Osteoblast (primary cell): ENCODE measurements at regions not wholly inside any gene's neighbourhood (a gene's known extent, or its start where the extent isn't known, plus 50 kb on each side); places are given as distances from the start of the nearest gene placed in this dataset.

Experiments
- DNase-seq: peaks from one replicate; pipeline ENCODE4 v3.0.0; 2011; ENCODE audit warnings: low spot score, mixed read lengths; ENCODE audit not compliant: insufficient read length; ENCODE audit errors: missing footprints
- H2AFZ ChIP-seq: 2 replicates; pipeline ENCODE4 v1.6.0; 2011; ENCODE audit warnings: mild to moderate bottlenecking, low read length
- H3K27ac ChIP-seq: 2 replicates; pipeline ENCODE4 v1.5.1; 2011; ENCODE audit warnings: mild to moderate bottlenecking, low read depth, low read length, moderate library complexity
- H3K27me3 ChIP-seq: 2 replicates; pipeline ENCODE4 v1.6.0; 2012; ENCODE audit warnings: mild to moderate bottlenecking, control low read depth, inconsistent platforms, low read length, moderate library complexity; ENCODE audit not compliant: insufficient read depth
- H3K36me3 ChIP-seq: 2 replicates; pipeline ENCODE4 v1.5.1; 2011; ENCODE audit warnings: mild to moderate bottlenecking, low read length, control low read depth, moderate library complexity; ENCODE audit not compliant: insufficient read depth
- H3K4me1 ChIP-seq: 2 replicates; pipeline ENCODE4 v1.5.1; 2011; ENCODE audit warnings: mild to moderate bottlenecking, low read length, control low read depth, moderate library complexity; ENCODE audit not compliant: insufficient read depth
- H3K4me2 ChIP-seq: 2 replicates; pipeline ENCODE4 v1.6.0; 2011; ENCODE audit warnings: mild to moderate bottlenecking, low read length; ENCODE audit not compliant: insufficient read depth
- H3K4me3 ChIP-seq: fragments of 200-600 bp; sonication (generic); 3 replicates; pipeline ENCODE4 v1.5.1; 2012; ENCODE audit warnings: mild to moderate bottlenecking, low read length, inconsistent platforms; ENCODE audit not compliant: insufficient read depth
- H3K79me2 ChIP-seq: 2 replicates; pipeline ENCODE4 v1.6.0; 2012; ENCODE audit warnings: mild to moderate bottlenecking, low read length, control low read depth, inconsistent platforms; ENCODE audit not compliant: insufficient read depth
- H3K9me3 ChIP-seq: 2 replicates; pipeline ENCODE4 v1.5.1; 2011; ENCODE audit warnings: low read depth, low read length, control low read depth
- H4K20me1 ChIP-seq: 2 replicates; pipeline ENCODE4 v1.6.0; 2012; ENCODE audit warnings: mild to moderate bottlenecking, low read length, control low read depth; ENCODE audit not compliant: insufficient read depth
- CTCF ChIP-seq: IDR thresholded peaks from 2 replicates; pipeline ENCODE4 v1.5.1; 2011; ENCODE audit warnings: mild to moderate bottlenecking, low read depth, low read length, moderate library complexity; ENCODE audit errors: extremely low read depth

GRCh38 chr2:240227538-240228428, 87.3 kb upstream of the OTOS start:
- no peak overlapping the region for H2AFZ ChIP-seq
- no peaks in the 10 kb centered on the region for H4K20me1 ChIP-seq
- DNase-seq, result peak; percentile 59
- H3K4me1 ChIP-seq, result peaks cover 9% of the 10 kb centered on the region
- H3K36me3 ChIP-seq, result no peaks in the 10 kb centered on the region
- peaks cover 13% of the 10 kb centered on the region for H3K27me3 ChIP-seq
- H3K79me2 ChIP-seq, result no peaks in the 10 kb centered on the region
- peaks cover 4% of the 10 kb centered on the region for H3K9me3 ChIP-seq
- no peak for TF ChIP-seq CTCF
- H3K4me2 ChIP-seq, result no peak overlapping the region
- H3K4me3 ChIP-seq, result no peak overlapping the region
- no peak overlapping the region for H3K27ac ChIP-seq

- Histone ChIP-seq H3K9me3 (peaks cover 4% of the 10 kb centered on the region), H3K4me3 (no peak overlapping the region), H4K20me1 (no peaks in the 10 kb centered on the region), H3K27ac (no peak overlapping the region), H3K79me2 (no peaks in the 10 kb centered on the region), H3K27me3 (peaks cover 3% of the 10 kb centered on the region), H2AFZ (no peak overlapping the region), H3K36me3 (no peaks in the 10 kb centered on the region), H3K4me2 (no peak overlapping the region), H3K4me1 (peaks cover 9% of the 10 kb centered on the region)
- no peak for DNase-seq
- TF ChIP-seq CTCF, result no peak
Measured at GRCh38 chr2:240229005-240229404, 88.5 kb upstream of the OTOS start.

- Histone ChIP-seq H4K20me1 (no peaks in the 10 kb centered on the region), H3K27me3 (no peaks in the 10 kb centered on the region), H3K79me2 (no peaks in the 10 kb centered on the region), H3K4me3 (no peak overlapping the region), H2AFZ (no peak overlapping the region), H3K27ac (no peak overlapping the region), H3K36me3 (no peaks in the 10 kb centered on the region), H3K4me2 (no peak overlapping the region), H3K9me3 (peaks cover 4% of the 10 kb centered on the region), H3K4me1 (peaks cover 3% of the 10 kb centered on the region)
- TF ChIP-seq CTCF, result no peak
- peak; percentile 73 for DNase-seq
Measured at GRCh38 chr2:240229603-240230235, 89.3 kb upstream of the OTOS start.

GRCh38 chr2:240230291-240230931, 90.0 kb upstream of the OTOS start:
- H3K4me2 ChIP-seq, result no peak overlapping the region
- no peak for TF ChIP-seq CTCF
- no peak overlapping the region for H3K27ac ChIP-seq
- H3K36me3 ChIP-seq, result no peaks in the 10 kb centered on the region
- peaks cover 4% of the 10 kb centered on the region for H3K9me3 ChIP-seq
- no peaks in the 10 kb centered on the region for H3K27me3 ChIP-seq
- no peaks in the 10 kb centered on the region for H3K4me1 ChIP-seq
- no peak overlapping the region for H2AFZ ChIP-seq
- no peak overlapping the region for H3K4me3 ChIP-seq
- H4K20me1 ChIP-seq, result no peaks in the 10 kb centered on the region
- H3K79me2 ChIP-seq, result no peaks in the 10 kb centered on the region
- peak; percentile 77 for DNase-seq
